Upper lobe of left lung (tissue), 4 donors: ENCODE measurements at regions not wholly inside any gene's neighbourhood (a gene's known extent, or its start where the extent isn't known, plus 50 kb on each side); places are given as distances from the start of the nearest gene placed in this dataset.

ENCODE experiments used
- CTCF ChIP-seq, 6 experiments: fragments of 450-650 bp in 4 of 6; fragments of 200-600 bp in 2 of 6; sonication (generic) in 2 of 6; IDR thresholded peaks; one replicate each; pipeline ENCODE4 v1.5.1; 2016 to 2019; ENCODE audit warnings: antibody characterized with exemption in 6 of 6
- EP300 ChIP-seq, 4 donors: sonication (generic); formaldehyde crosslinking; IDR thresholded peaks; one replicate each; pipeline ENCODE4 v1.5.1; 2017; ENCODE audit warnings: antibody characterized with exemption in 4 of 4, control low read depth in 2 of 4

GRCh38 chr2:150782613-150783012, 295.1 kb upstream of the RND3 start:
- TF ChIP-seq CTCF (IDR thresholded peaks at IDR 0.05) (no peak), EP300 (IDR thresholded peaks at IDR 0.05) (no peak)
